Embryonic facial prominence (tissue), 1 donor: ENCODE measurements at regions not wholly inside any gene's neighbourhood (a gene's known extent, or its start where the extent isn't known, plus 50 kb on each side); places are given as distances from the start of the nearest gene placed in this dataset.
"Not testable (repeated sequence)": the region's sequence is repeated elsewhere in the genome, so short reads cannot be mapped to it uniquely, and the experiment has no call there.

Experiments
- DNase-seq: peaks from one replicate; pipeline ENCODE4 v3.0.0-alpha.2; 2016; ENCODE audit errors: extremely low spot score

GRCh38 chr6:15166121-15166520, 79.7 kb upstream of the JARID2 start:
- DNase-seq = no peak

- no peak for DNase-seq
Measured at GRCh38 chr6:15170126-15170525, 75.7 kb upstream of the JARID2 start.

GRCh38 chr6:15171026-15171425, 74.8 kb upstream of the JARID2 start:
- DNase-seq = no peak

- no peak for DNase-seq
Measured at GRCh38 chr6:15176816-15177370, 69.0 kb upstream of the JARID2 start.

GRCh38 chr6:15183979-15184378, 61.9 kb upstream of the JARID2 start:
- DNase-seq = no peak

GRCh38 chr6:15184441-15184861, 61.4 kb upstream of the JARID2 start:
- no peak for DNase-seq

- not testable (repeated sequence) for DNase-seq
Measured at GRCh38 chr6:15185111-15185510, 60.8 kb upstream of the JARID2 start.

GRCh38 chr6:15193451-15193850, 52.4 kb upstream of the JARID2 start:
- DNase-seq = not testable (repeated sequence)

- DNase-seq = no peak
Measured at GRCh38 chr6:15194453-15194852, 51.4 kb upstream of the JARID2 start.
